HG02623 (cell line): ENCODE measurements at regions not wholly inside any gene's neighbourhood (a gene's known extent, or its start where the extent isn't known, plus 50 kb on each side); places are given as distances from the start of the nearest gene placed in this dataset.

Experiments used
- ATAC-seq: cut with Tn5 transposase; IDR thresholded peaks from one replicate; pipeline ENCODE4 v1.9.1; 2021; ENCODE audit warnings: moderate library complexity; ENCODE audit not compliant: unreplicated experiment

- no peak for ATAC-seq
Observed at GRCh38 chr2:104660991-104661390, 192.9 kb upstream of the POU3F3 start.

GRCh38 chr2:104664672-104665071 lies 189.2 kb upstream of the POU3F3 start:
- no peak for ATAC-seq

GRCh38 chr2:104668631-104669030 lies 185.3 kb upstream of the POU3F3 start:
- no peak for ATAC-seq

GRCh38 chr2:104673225-104673624 lies 180.7 kb upstream of the POU3F3 start:
- no peak for ATAC-seq

GRCh38 chr2:104678181-104678580 lies 175.7 kb upstream of the POU3F3 start:
- no peak for ATAC-seq

- no peak for ATAC-seq
Observed at GRCh38 chr2:104685591-104685990, 168.3 kb upstream of the POU3F3 start.

- ATAC-seq = no peak
Observed at GRCh38 chr2:104687147-104687546, 166.8 kb upstream of the POU3F3 start.

- no peak for ATAC-seq
Observed at GRCh38 chr2:104690255-104690984, 163.5 kb upstream of the POU3F3 start.

- ATAC-seq = no peak
Observed at GRCh38 chr2:104698276-104698675, 155.6 kb upstream of the POU3F3 start.

- no peak for ATAC-seq
Observed at GRCh38 chr2:104701411-104701911, 152.5 kb upstream of the POU3F3 start.

- ATAC-seq = no peak
Observed at GRCh38 chr2:104702031-104702850, 151.7 kb upstream of the POU3F3 start.

GRCh38 chr2:104703669-104704068 lies 150.2 kb upstream of the POU3F3 start:
- ATAC-seq = no peak

GRCh38 chr2:104704496-104705245 lies 149.2 kb upstream of the POU3F3 start:
- no peak for ATAC-seq

GRCh38 chr2:104707056-104707455 lies 146.9 kb upstream of the POU3F3 start:
- no peak for ATAC-seq

- ATAC-seq = no peak
Observed at GRCh38 chr2:104708967-104709366, 144.9 kb upstream of the POU3F3 start.

- ATAC-seq = no peak
Observed at GRCh38 chr2:104716061-104716460, 137.9 kb upstream of the POU3F3 start.

- ATAC-seq = peak; percentile 72
Observed at GRCh38 chr2:104733226-104733943, 120.5 kb upstream of the POU3F3 start.

GRCh38 chr2:104734937-104735586 lies 118.9 kb upstream of the POU3F3 start:
- ATAC-seq = no peak

- no peak for ATAC-seq
Observed at GRCh38 chr2:104736026-104736425, 117.9 kb upstream of the POU3F3 start.

- ATAC-seq = no peak
Observed at GRCh38 chr2:104741860-104742259, 112.1 kb upstream of the POU3F3 start.
